ENCODE measurements at regions not wholly inside any gene's neighbourhood (a gene's known extent, or its start where the extent isn't known, plus 50 kb on each side); places are given as distances from the start of the nearest gene placed in this dataset.

GRCh38 chr3:117616227-117616626 is 906.6 kb downstream of the TUSC7 start:
- no peak for TF ChIP-seq FOXP2 (optimal IDR thresholded peaks at IDR 0.05; ENCODE audit: borderline replicate concordance, extremely low read depth, extremely low read length, insufficient read depth)
- TF ChIP-seq REST (IDR thresholded peaks at IDR 0.05; ENCODE audit: insufficient read depth in 1 of 2, low read depth in 2 of 2, low read length in 2 of 2) = no peak
- no peak for TF ChIP-seq POLR2AphosphoS5 (IDR thresholded peaks at IDR 0.05; ENCODE audit: low read depth, low read length)
- TF ChIP-seq TAF1 (IDR thresholded peaks at IDR 0.05; ENCODE audit: borderline replicate concordance, insufficient read depth, low read length) = no peak
- no peak for TF ChIP-seq SIN3A (IDR thresholded peaks at IDR 0.05; ENCODE audit: borderline replicate concordance, insufficient read depth, low read length)

- TF ChIP-seq FOXP2 (optimal IDR thresholded peaks at IDR 0.05; ENCODE audit: borderline replicate concordance, extremely low read depth, extremely low read length, insufficient read depth) = no peak
- TF ChIP-seq POLR2AphosphoS5 (IDR thresholded peaks at IDR 0.05; ENCODE audit: low read depth, low read length) = no peak
- TF ChIP-seq SIN3A (IDR thresholded peaks at IDR 0.05; ENCODE audit: borderline replicate concordance, insufficient read depth, low read length) = no peak
- TF ChIP-seq TAF1 (IDR thresholded peaks at IDR 0.05; ENCODE audit: borderline replicate concordance, insufficient read depth, low read length) = no peak
- no peak for TF ChIP-seq REST (IDR thresholded peaks at IDR 0.05; ENCODE audit: insufficient read depth in 1 of 2, low read depth in 2 of 2, low read length in 2 of 2)
Measured at GRCh38 chr3:117617906-117618305, 908.3 kb downstream of the TUSC7 start.

- TF ChIP-seq FOXP2 (optimal IDR thresholded peaks at IDR 0.05; ENCODE audit: borderline replicate concordance, extremely low read depth, extremely low read length, insufficient read depth) = no peak
- no peak for TF ChIP-seq TAF1 (IDR thresholded peaks at IDR 0.05; ENCODE audit: borderline replicate concordance, insufficient read depth, low read length)
- TF ChIP-seq SIN3A (IDR thresholded peaks at IDR 0.05; ENCODE audit: borderline replicate concordance, insufficient read depth, low read length) = no peak
- TF ChIP-seq REST (IDR thresholded peaks at IDR 0.05; ENCODE audit: insufficient read depth in 1 of 2, low read depth in 2 of 2, low read length in 2 of 2) = no peak
- no peak for TF ChIP-seq POLR2AphosphoS5 (IDR thresholded peaks at IDR 0.05; ENCODE audit: low read depth, low read length)
Measured at GRCh38 chr3:117618462-117618861, 908.9 kb downstream of the TUSC7 start.

GRCh38 chr3:117619805-117620204 is 910.2 kb downstream of the TUSC7 start:
- TF ChIP-seq TAF1 (IDR thresholded peaks at IDR 0.05; ENCODE audit: borderline replicate concordance, insufficient read depth, low read length) = no peak

GRCh38 chr3:117622171-117622841 is 912.7 kb downstream of the TUSC7 start:
- TF ChIP-seq TAF1 (IDR thresholded peaks at IDR 0.05; ENCODE audit: borderline replicate concordance, insufficient read depth, low read length) (no peak), SIN3A (IDR thresholded peaks at IDR 0.05; ENCODE audit: borderline replicate concordance, insufficient read depth, low read length) (no peak), POLR2AphosphoS5 (IDR thresholded peaks at IDR 0.05; ENCODE audit: low read depth, low read length) (no peak), REST (IDR thresholded peaks at IDR 0.05; ENCODE audit: insufficient read depth in 1 of 2, low read depth in 2 of 2, low read length in 2 of 2) (no peak), FOXP2 (optimal IDR thresholded peaks at IDR 0.05; ENCODE audit: borderline replicate concordance, extremely low read depth, extremely low read length, insufficient read depth) (no peak)

All from PFSK-1 (cell line).